Adrenal gland (tissue), 9 donors: ENCODE measurements at regions not wholly inside any gene's neighbourhood (a gene's known extent, or its start where the extent isn't known, plus 50 kb on each side); places are given as distances from the start of the nearest gene placed in this dataset.

Experiments
- DNase-seq, 7 donors: peaks; one replicate each; pipeline ENCODE4 v3.0.0-alpha.2; 2019 to 2020
- H3K27ac ChIP-seq, 5 donors: fragments of 200-600 bp; sonication (generic) in 4 of 5; 1 replicate in 3 of 5; 2 replicates in 2 of 5; pipeline versions ENCODE4 v1.5.1 to v1.8.0; 2016 to 2020; ENCODE audit warnings: mild to moderate bottlenecking in 1 of 5
- H3K27me3 ChIP-seq: fragments of 200-600 bp; 2 replicates; pipeline ENCODE4 v1.8.0; 2021
- H3K36me3 ChIP-seq, 2 donors: fragments of 200-600 bp; replicated peaks in 1 of 2; 1 replicate in 1 of 2; 2 replicates in 1 of 2; pipeline versions ENCODE4 v1.5.1 to v1.8.0; 2018 to 2022
- H3K4me1 ChIP-seq, 2 donors: fragments of 200-600 bp; replicated peaks in 1 of 2; 1 replicate in 1 of 2; 2 replicates in 1 of 2; pipeline versions ENCODE4 v1.5.1 to v1.8.0; 2018 to 2021
- H3K4me3 ChIP-seq, 4 donors: fragments of 200-600 bp; sonication (generic) in 3 of 4; one replicate each; pipeline ENCODE4 v1.5.1; 2016 to 2018
- H3K9me3 ChIP-seq, 3 donors: fragments of 200-600 bp; sonication (generic) in 1 of 3; replicated peaks in 1 of 3; 1 replicate in 2 of 3; 2 replicates in 1 of 3; pipeline versions ENCODE4 v1.5.1 to v1.8.0; 2016 to 2021
- POLR2A ChIP-seq, 2 donors: fragments of 450-650 bp; IDR thresholded peaks; one replicate each; pipeline ENCODE4 v1.6.1; 2017; ENCODE audit warnings: antibody characterized with exemption in 2 of 2, mild to moderate bottlenecking in 2 of 2, moderate library complexity in 1 of 2
- WGBS, 4 donors: extraction: QIAGEN DNeasy Blood & Tissue Kit in 2 of 4; methylation state at CpG; one replicate each; pipeline versions ENCODE4 v1.1.5 to v1.1.7; 2013 to 2017; 5-methylcytosine and 5-hydroxymethylcytosine counted together
- intact Hi-C, 2 donors: fragments of 100-400 bp; cut with DNase I; formaldehyde crosslinking; loops; one replicate each; pipeline versions ENCODE4 v1.14.1 to v1.15.0; 2022 to 2023
- TF ChIP-seq, protein P1 (sequence below), 6 experiments: fragments of 450-650 bp in 4 of 6; fragments of 200-600 bp in 2 of 6; sonication (generic) in 1 of 6; IDR thresholded peaks; 1 replicate in 5 of 6; 2 replicates in 1 of 6; pipeline versions ENCODE4 v1.5.1 to v1.8.0; 2016 to 2021; ENCODE audit warnings: antibody characterized with exemption in 6 of 6, mild to moderate bottlenecking in 2 of 6, moderate library complexity in 1 of 6
- donor health status: healthy with polysubstance abuse.
- donor health status: Bipolar disorder and iron deficiency.
- donor health status: DM: yes; HTN: yes; CAD: no.
- donor health status: DM: no; HTN: no; CAD: no.
- donor health status: DM: no; HTN: no; CAD: no.

DNA sequence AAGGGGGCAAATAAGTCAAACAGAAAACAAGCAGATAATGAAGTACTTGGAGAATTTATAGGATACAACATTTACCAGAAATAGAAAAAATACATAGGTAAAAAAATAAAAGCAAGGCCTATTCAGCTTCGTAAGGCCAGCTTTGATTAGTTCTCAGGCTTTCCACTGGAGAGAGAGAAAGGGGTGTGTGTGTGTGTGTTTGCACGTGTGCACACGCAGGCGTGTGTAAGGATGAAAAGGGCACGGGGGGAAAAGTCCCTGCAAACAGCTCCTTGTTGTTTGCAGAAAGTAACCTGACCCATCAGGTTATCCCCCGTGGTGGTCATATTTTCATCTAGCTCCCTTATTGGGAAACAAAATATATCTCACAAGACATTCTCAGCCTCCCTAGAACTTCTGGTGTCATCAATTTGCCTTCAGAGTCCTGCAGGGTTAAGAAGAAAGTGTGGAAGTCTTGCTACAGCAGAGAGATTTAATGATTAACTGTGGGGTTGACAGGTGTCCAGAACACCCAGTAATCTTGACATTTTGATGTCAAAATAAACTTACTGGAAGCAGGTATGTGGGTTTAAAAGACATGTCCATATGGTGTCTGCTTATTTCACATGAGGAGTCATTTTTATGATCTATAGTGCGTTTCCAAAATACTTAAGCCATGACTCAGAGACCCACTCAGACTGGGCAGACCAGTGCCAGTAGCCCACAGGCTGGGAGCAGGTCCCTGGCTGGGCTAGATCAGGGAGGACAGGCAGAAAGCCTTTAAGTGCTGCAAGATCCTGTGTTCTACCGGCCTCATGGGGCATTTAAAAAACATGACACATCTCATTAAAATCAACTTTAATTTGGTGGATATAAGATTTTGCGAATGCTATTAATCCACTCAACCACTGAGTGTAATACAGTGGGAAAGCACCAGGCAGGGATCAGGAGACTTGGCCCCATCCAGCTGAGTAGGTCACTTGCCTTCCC is 487.6 kb upstream of the CAMK1G start:
- intact Hi-C loops: no loop called here
- Histone ChIP-seq H3K4me1 (no peaks in the 10 kb centered on the region), H3K4me3 (no peak overlapping the region), H3K9me3 (no peaks in the 10 kb centered on the region), H3K36me3 (no peaks in the 10 kb centered on the region), H3K27me3 (no peaks in the 10 kb centered on the region), H3K27ac (no peak overlapping the region)
- DNase-seq: no peak
- WGBS, 4 donors: 79 to 86% (median 85%) methylated on average over 9 of the region's 9 CpGs
- no peak for TF ChIP-seq POLR2A (IDR thresholded peaks at IDR 0.05)
- TF ChIP-seq, protein P1, sequence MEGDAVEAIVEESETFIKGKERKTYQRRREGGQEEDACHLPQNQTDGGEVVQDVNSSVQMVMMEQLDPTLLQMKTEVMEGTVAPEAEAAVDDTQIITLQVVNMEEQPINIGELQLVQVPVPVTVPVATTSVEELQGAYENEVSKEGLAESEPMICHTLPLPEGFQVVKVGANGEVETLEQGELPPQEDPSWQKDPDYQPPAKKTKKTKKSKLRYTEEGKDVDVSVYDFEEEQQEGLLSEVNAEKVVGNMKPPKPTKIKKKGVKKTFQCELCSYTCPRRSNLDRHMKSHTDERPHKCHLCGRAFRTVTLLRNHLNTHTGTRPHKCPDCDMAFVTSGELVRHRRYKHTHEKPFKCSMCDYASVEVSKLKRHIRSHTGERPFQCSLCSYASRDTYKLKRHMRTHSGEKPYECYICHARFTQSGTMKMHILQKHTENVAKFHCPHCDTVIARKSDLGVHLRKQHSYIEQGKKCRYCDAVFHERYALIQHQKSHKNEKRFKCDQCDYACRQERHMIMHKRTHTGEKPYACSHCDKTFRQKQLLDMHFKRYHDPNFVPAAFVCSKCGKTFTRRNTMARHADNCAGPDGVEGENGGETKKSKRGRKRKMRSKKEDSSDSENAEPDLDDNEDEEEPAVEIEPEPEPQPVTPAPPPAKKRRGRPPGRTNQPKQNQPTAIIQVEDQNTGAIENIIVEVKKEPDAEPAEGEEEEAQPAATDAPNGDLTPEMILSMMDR (IDR thresholded peaks at IDR 0.05): no peak

DNA sequence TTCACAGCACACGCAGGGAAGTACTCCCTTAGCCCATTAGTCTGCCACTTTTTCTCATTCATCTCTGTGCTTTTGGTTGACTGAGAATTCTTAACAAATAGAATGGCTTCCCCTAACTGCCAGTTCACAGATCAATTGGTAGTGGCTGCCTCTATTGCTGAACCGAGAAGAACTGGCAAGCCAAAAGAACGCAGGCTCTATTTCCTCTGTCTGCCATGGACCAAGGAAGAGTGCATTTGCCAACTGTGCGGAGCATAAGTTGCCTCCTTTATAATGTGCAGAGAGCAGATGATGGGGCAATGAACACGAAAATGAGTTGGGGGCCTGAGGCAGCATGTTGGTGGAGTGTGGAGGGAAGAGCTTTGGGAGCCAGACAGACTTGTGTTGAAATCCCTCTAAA is 483.1 kb upstream of the CAMK1G start:
- intact Hi-C loops: no loop called here
- Histone ChIP-seq H3K4me3 (no peak overlapping the region), H3K4me1 (no peaks in the 10 kb centered on the region), H3K36me3 (no peaks in the 10 kb centered on the region), H3K27ac (no peak overlapping the region), H3K27me3 (no peaks in the 10 kb centered on the region), H3K9me3 (no peaks in the 10 kb centered on the region)
- 80 to 87% (median 86%) methylated on average over 5 of the region's 5 CpGs for WGBS, 4 donors
- no peak for DNase-seq
- TF ChIP-seq POLR2A (IDR thresholded peaks at IDR 0.05): no peak
- TF ChIP-seq, protein P1 (IDR thresholded peaks at IDR 0.05): no peak

DNA sequence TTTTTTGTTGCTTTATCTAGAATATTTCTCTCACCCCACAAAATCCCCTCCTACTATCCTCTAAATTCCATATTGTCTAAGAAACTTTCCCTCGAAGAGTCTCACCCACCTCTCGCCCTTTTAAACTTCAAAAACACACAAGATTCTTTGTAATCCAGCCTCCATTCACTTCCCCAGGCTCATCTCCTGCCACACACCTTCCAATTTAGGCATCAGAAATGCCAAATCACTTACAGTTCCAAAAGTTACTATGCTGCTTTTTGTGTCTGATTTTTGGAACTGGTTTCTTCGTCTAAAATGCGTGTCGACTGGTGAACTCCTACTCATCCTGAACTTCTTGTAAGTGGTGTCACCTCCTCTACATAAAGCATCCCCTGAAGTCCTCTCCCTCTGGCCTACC is 482.4 kb upstream of the CAMK1G start:
- H3K27me3 ChIP-seq: no peaks in the 10 kb centered on the region
- H3K4me3 ChIP-seq: no peak overlapping the region
- no peaks in the 10 kb centered on the region for H3K9me3 ChIP-seq
- H3K36me3 ChIP-seq: no peaks in the 10 kb centered on the region
- DNase-seq: no peak
- no peak for TF ChIP-seq POLR2A (IDR thresholded peaks at IDR 0.05)
- TF ChIP-seq, protein P1 (IDR thresholded peaks at IDR 0.05): no peak
- WGBS, 4 donors: 79 to 87% (median 85%) methylated on average over 5 of the region's 5 CpGs
- intact Hi-C loops: no loop called here
- no peaks in the 10 kb centered on the region for H3K4me1 ChIP-seq
- no peak overlapping the region for H3K27ac ChIP-seq

DNA sequence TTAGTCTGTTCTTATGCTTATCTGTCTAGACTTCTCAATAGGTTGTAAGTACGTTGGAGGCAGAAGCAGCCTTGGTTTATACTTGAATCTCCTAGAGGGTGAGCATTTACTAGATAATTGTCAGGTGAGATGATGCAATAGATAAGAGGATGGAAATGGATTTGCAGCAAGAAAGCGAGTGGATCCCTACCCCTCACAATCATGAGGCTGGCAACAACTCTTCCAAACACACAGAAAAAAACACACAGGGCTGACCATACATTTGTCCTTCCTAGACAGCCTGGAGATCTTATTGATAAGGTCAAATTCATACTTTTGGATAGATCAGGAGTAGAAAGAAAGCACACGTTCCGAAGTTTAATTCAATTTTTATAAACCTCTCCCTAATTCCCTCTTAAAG is 481.4 kb upstream of the CAMK1G start:
- 60 to 69% (median 63%) methylated on average over 4 of the region's 4 CpGs for WGBS, 4 donors
- no peaks in the 10 kb centered on the region for H3K4me1 ChIP-seq
- TF ChIP-seq POLR2A (IDR thresholded peaks at IDR 0.05): no peak
- TF ChIP-seq, protein P1 (IDR thresholded peaks at IDR 0.05): no peak
- H3K27ac ChIP-seq: no peak overlapping the region
- DNase-seq: no peak
- H3K27me3 ChIP-seq: no peaks in the 10 kb centered on the region
- no peaks in the 10 kb centered on the region for H3K9me3 ChIP-seq
- H3K36me3 ChIP-seq: no peaks in the 10 kb centered on the region
- no peak overlapping the region for H3K4me3 ChIP-seq
- intact Hi-C loops: no loop called here
